Fibroblast of pulmonary artery (primary cell): ENCODE measurements at regions not wholly inside any gene's neighbourhood (a gene's known extent, or its start where the extent isn't known, plus 50 kb on each side); places are given as distances from the start of the nearest gene placed in this dataset.

Experiments used
- DNase-seq: peaks from one replicate; pipeline ENCODE4 v3.0.0-alpha.2; 2010; ENCODE audit warnings: low read depth
- H3K4me3 ChIP-seq: replicated peaks from 2 replicates; pipeline ENCODE4 v1.5.1; 2011; ENCODE audit warnings: low read depth, mild to moderate bottlenecking, control low read depth, low read length, moderate library complexity
- TF ChIP-seq, protein P1 (sequence below): IDR thresholded peaks from 2 replicates; pipeline ENCODE4 v1.5.1; 2011; ENCODE audit warnings: mild to moderate bottlenecking, control low read depth, low read length, inconsistent platforms; ENCODE audit errors: missing control alignments

DNA sequence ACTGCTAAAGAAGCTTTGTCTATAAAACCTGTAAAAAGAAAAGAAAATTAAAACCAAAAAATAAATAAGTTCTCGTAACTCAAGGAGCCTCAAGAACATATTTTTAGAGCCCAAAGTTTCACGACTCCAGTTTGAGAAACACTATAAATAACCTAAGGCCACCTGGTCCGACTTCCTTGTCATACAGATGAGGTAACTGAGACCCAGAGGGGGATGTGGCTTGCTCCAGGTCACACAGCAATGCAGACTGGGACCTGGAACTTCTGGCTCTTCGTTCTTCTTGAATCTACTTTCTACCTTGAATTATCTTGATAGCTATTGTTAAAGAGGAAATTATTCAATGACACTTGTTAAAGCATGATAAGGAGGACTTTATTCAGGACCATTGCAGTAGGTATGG is 514.8 kb downstream of the CDK5RAP2 start:
- no peak for DNase-seq
- TF ChIP-seq, protein P1, sequence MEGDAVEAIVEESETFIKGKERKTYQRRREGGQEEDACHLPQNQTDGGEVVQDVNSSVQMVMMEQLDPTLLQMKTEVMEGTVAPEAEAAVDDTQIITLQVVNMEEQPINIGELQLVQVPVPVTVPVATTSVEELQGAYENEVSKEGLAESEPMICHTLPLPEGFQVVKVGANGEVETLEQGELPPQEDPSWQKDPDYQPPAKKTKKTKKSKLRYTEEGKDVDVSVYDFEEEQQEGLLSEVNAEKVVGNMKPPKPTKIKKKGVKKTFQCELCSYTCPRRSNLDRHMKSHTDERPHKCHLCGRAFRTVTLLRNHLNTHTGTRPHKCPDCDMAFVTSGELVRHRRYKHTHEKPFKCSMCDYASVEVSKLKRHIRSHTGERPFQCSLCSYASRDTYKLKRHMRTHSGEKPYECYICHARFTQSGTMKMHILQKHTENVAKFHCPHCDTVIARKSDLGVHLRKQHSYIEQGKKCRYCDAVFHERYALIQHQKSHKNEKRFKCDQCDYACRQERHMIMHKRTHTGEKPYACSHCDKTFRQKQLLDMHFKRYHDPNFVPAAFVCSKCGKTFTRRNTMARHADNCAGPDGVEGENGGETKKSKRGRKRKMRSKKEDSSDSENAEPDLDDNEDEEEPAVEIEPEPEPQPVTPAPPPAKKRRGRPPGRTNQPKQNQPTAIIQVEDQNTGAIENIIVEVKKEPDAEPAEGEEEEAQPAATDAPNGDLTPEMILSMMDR = no peak
- H3K4me3 ChIP-seq = no peak overlapping the region

DNA sequence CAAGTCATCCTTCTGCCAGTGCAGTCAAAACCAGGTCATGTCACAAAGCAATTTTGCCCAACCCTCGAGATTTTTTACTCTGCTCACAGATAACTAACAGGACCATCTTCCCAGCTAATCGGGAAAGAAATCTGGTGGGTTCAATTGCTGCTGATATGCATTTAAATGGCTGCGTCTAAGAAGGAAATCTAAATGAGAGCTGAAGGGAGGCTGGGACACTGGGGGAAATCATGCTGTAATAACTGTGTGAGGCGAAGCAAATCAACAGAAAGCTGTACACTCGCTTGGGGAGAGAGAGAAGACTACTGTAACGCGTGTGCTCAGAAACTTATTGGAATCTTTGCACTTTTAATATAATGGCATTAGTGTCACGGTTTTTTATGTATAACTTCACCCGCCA is 535.0 kb downstream of the CDK5RAP2 start:
- TF ChIP-seq, protein P1 = no peak
- no peak overlapping the region for H3K4me3 ChIP-seq
- no peak for DNase-seq

DNA sequence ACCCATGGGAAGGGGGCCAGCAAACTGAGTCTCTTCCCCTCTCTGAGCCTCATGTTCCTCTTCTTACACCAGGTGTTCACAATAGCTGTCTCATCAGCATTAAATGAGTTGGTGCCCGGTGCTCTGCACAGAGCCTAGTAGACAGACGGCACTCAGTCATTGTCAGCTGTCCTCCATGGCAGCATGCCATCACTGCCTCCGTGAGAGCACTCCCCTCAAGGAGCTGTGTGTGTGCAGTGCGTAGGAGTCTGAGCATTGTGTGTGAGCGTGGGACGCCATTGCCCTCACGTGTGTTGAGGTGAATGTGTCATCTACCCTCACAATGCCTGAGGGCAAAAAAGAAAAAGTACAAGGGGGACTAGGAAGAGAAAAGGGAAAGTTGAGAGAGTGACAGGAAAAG is 536.5 kb downstream of the CDK5RAP2 start:
- TF ChIP-seq, protein P1 = no peak
- H3K4me3 ChIP-seq = no peak overlapping the region
- no peak for DNase-seq

DNA sequence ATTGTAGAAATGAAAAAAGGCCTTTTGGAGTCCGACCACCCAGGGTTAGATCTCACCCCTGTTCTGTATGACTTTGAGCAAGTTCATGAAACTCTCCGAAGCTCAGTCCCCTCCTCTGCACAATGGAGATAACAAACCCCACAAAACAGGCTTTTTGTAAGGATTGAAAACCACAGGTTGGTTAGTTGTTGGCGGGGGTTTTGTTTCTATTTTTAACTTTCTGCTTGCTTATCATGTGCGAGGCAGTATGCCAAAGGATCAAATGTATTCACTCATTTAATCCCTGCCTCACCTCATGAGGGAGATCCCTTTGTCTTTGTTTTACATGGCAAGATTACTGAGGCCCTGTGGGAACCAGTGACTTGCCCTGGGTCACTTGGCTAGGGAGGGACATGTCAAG is 539.1 kb downstream of the CDK5RAP2 start:
- DNase-seq = no peak
- H3K4me3 ChIP-seq = no peak overlapping the region
- TF ChIP-seq, protein P1 = no peak

DNA sequence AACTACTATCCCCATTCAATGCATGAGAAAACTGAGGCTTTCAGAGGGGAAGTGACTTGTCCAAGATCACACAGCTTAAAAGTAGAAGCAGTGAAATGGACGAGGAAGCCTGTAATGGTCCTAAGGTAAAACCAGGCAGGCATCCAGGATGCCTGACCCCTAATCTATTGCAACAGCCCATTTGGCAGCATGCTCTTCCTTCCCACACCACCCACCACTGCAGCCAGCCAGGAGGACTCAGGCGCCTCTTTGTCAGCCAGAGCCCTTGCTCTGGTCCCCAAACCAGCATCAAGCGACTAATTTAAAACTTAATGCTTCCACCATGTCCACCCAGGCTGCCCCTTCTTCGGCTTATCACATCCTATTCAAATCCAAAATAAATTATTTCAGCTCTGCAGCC is 541.6 kb downstream of the CDK5RAP2 start:
- H3K4me3 ChIP-seq = no peak overlapping the region
- TF ChIP-seq, protein P1 = no peak
- no peak for DNase-seq

DNA sequence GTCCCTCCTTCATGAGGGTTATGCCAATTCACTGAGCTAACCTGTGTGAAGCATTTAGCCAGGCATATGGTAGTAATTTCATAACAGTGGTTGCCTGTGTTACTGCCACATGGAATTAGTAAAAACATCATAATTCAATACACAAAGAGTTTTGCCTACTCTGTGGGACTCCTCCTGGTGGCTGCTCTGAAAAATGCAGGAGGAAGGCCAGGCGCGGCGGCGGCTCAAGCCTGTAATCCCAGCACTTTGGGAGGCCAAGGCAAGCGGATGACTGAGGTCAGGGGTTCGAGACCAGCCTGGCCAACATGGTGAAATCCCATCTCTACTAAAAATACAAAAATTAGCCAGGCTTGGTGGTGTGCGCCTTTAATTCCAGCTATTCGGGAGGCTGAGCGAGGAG is 547.3 kb downstream of the CDK5RAP2 start:
- H3K4me3 ChIP-seq = no peak overlapping the region
- TF ChIP-seq, protein P1 = no peak
- no peak for DNase-seq

DNA sequence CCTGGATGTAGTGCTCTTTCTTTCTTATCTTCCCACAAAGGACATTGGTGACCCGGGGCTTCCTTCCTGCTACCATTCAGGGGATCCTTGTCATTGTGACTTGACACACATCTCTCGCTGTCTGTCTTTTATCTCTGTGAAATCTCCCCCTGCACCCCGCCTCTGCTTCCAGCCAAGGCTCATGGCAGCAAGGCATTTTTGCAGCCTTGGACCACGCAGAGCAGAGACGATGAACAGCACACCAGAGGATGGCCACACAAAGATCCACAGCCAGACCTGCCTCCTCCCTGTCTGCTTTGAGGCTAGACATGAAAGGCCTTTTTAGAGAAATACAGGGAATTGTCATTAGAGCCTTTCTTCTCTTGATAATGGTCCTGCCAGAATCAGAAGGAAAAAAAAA is 549.1 kb downstream of the CDK5RAP2 start:
- TF ChIP-seq, protein P1 = no peak
- no peak for DNase-seq
- no peak overlapping the region for H3K4me3 ChIP-seq
